Mesenchymal stem cell (in vitro differentiated cells and primary cell): ENCODE measurements at regions not wholly inside any gene's neighbourhood (a gene's known extent, or its start where the extent isn't known, plus 50 kb on each side); places are given as distances from the start of the nearest gene placed in this dataset.

Source experiments
- DNase-seq: peaks from one replicate; pipeline ENCODE4 v3.0.0-alpha.2; 2013
- H2AFZ ChIP-seq: one replicate; pipeline ENCODE4 v1.6.1; 2013; ENCODE audit warnings: low read depth, mild to moderate bottlenecking, control low read depth, inconsistent platforms, low read length, moderate library complexity
- H2AK5ac ChIP-seq: 2 replicates; pipeline ENCODE4 v1.6.1; 2013; ENCODE audit warnings: low read length, moderate library complexity, mild to moderate bottlenecking, inconsistent platforms; ENCODE audit not compliant: severe bottlenecking
- H2BK120ac ChIP-seq: one replicate; pipeline ENCODE4 v1.6.1; 2013; ENCODE audit warnings: low read depth, mild to moderate bottlenecking, inconsistent platforms, low read length, moderate library complexity
- H2BK12ac ChIP-seq, 2 experiments: one replicate each; pipeline ENCODE4 v1.6.1; 2013; ENCODE audit warnings: inconsistent platforms in 2 of 2, low read length in 2 of 2, mild to moderate bottlenecking in 2 of 2, moderate library complexity in 2 of 2, control low read depth in 1 of 2
- H2BK15ac ChIP-seq: one replicate; pipeline ENCODE4 v1.6.1; 2013; ENCODE audit warnings: mild to moderate bottlenecking, low read depth, inconsistent platforms; ENCODE audit not compliant: poor library complexity, severe bottlenecking
- H2BK5ac ChIP-seq: 2 replicates; pipeline ENCODE4 v1.6.1; 2013; ENCODE audit warnings: low read depth, mild to moderate bottlenecking, low read length, control low read depth, inconsistent platforms; ENCODE audit not compliant: poor library complexity, severe bottlenecking
- H3K14ac ChIP-seq, 2 experiments: one replicate each; pipeline ENCODE4 v1.6.1; 2013; ENCODE audit warnings: inconsistent platforms in 2 of 2, low read length in 2 of 2, control low read depth in 1 of 2, mild to moderate bottlenecking in 1 of 2, moderate library complexity in 1 of 2
- H3K18ac ChIP-seq, 2 experiments: one replicate each; pipeline ENCODE4 v1.6.1; 2013; ENCODE audit warnings: inconsistent platforms in 2 of 2, low read length in 2 of 2, control low read depth in 1 of 2, low read depth in 1 of 2, mild to moderate bottlenecking in 1 of 2
- H3K23ac ChIP-seq, 2 experiments: one replicate each; pipeline ENCODE4 v1.6.1; 2013; ENCODE audit warnings: inconsistent platforms in 2 of 2, low read length in 2 of 2, mild to moderate bottlenecking in 2 of 2, moderate library complexity in 2 of 2, control low read depth in 1 of 2
- H3K27ac ChIP-seq: 2 replicates; pipeline ENCODE4 v1.5.1; 2013; ENCODE audit warnings: mild to moderate bottlenecking, moderate library complexity, low read length, control low read depth, inconsistent platforms; ENCODE audit not compliant: poor library complexity, severe bottlenecking
- H3K27me3 ChIP-seq, 2 experiments: 2 replicates each; pipeline versions ENCODE4 v1.6.1 to v1.7.0; 2013; ENCODE audit warnings: low read length in 2 of 2, mild to moderate bottlenecking in 2 of 2, moderate library complexity in 2 of 2, control low read depth in 1 of 2, inconsistent platforms in 1 of 2; ENCODE audit not compliant: control insufficient read depth in 1 of 2, insufficient read depth in 1 of 2
- H3K36me3 ChIP-seq, 2 experiments: 2 replicates each; pipeline versions ENCODE4 v1.6.1 to v1.7.0; 2013; ENCODE audit warnings: low read length in 2 of 2, control low read depth in 1 of 2, inconsistent platforms in 1 of 2, low read depth in 1 of 2, mild to moderate bottlenecking in 1 of 2; ENCODE audit not compliant: insufficient read depth in 2 of 2, control insufficient read depth in 1 of 2
- H3K4ac ChIP-seq, 2 experiments: one replicate each; pipeline ENCODE4 v1.6.1; 2013; ENCODE audit warnings: inconsistent platforms in 2 of 2, low read length in 2 of 2, mild to moderate bottlenecking in 2 of 2, moderate library complexity in 2 of 2, control low read depth in 1 of 2, low read depth in 1 of 2
- H3K4me1 ChIP-seq: 2 replicates; pipeline ENCODE4 v1.6.1; 2013; ENCODE audit warnings: low read depth, low read length, control low read depth; ENCODE audit not compliant: control insufficient read depth, insufficient read depth
- H3K4me2 ChIP-seq: 2 replicates; pipeline ENCODE4 v1.6.1; 2013; ENCODE audit warnings: low read length, mild to moderate bottlenecking, inconsistent platforms; ENCODE audit not compliant: poor library complexity, severe bottlenecking
- H3K4me3 ChIP-seq, 2 experiments: 2 replicates each; pipeline versions ENCODE4 v1.5.1 to v1.7.0; 2013; ENCODE audit warnings: low read length in 2 of 2, mild to moderate bottlenecking in 2 of 2, control low read depth in 1 of 2, low read depth in 1 of 2; ENCODE audit not compliant: insufficient read depth in 1 of 2
- H3K79me1 ChIP-seq: replicated peaks from 2 replicates; pipeline ENCODE4 v1.6.1; 2013; ENCODE audit warnings: mild to moderate bottlenecking, control low read depth, low read length, inconsistent platforms; ENCODE audit not compliant: poor library complexity, severe bottlenecking
- H3K9ac ChIP-seq: 2 replicates; pipeline ENCODE4 v1.7.0; 2013; ENCODE audit warnings: mild to moderate bottlenecking, low read length, moderate library complexity
- H3K9me3 ChIP-seq: 2 replicates; pipeline ENCODE4 v1.7.0; 2013; ENCODE audit warnings: mild to moderate bottlenecking, low read length; ENCODE audit not compliant: control insufficient read depth
- H4K8ac ChIP-seq: one replicate; pipeline ENCODE4 v1.6.1; 2013; ENCODE audit warnings: inconsistent platforms, mild to moderate bottlenecking, low read length, moderate library complexity
- H4K91ac ChIP-seq: one replicate; pipeline ENCODE4 v1.6.1; 2013; ENCODE audit warnings: mild to moderate bottlenecking, low read length, inconsistent platforms
- WGBS: methylation state at CpG from one replicate; pipeline ENCODE4 v1.1.7; 2013; ENCODE audit warnings: mixed read lengths; 5-methylcytosine and 5-hydroxymethylcytosine counted together

DNA sequence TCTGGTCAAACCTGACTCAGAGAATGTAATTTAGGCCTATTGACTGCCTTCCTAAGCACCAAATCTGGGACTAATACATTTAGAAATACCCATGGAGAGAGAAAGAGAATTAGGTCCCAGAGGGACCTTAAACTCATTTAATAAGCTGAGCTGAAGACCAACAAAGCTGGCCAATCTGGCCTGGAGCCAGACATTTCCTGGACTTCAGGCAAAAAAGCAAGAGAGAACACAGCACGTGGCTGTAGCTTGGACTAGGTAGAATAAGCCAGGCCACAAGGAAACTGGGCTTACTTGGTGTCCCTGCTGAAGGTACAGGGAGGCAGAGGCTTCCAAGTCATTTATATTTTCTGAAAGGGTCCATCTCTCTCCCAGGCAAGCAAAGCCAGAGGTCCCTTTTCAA, 88.1 kb downstream of the RTP4 start:
- Histone ChIP-seq H3K23ac (no peak overlapping the region), H4K8ac (no peak overlapping the region), H2BK12ac (no peak overlapping the region), H2BK5ac (no peak overlapping the region), H3K79me1 (no peaks in the 10 kb centered on the region), H3K36me3 (no peaks in the 10 kb centered on the region), H2BK15ac (no peak overlapping the region), H3K4ac (no peak overlapping the region), H3K27me3 (peaks cover 0 to 3% of the 10 kb centered on the region in 2 experiments), H3K18ac (no peak overlapping the region), H3K4me1 (no peaks in the 10 kb centered on the region), H2AK5ac (no peak overlapping the region), H2AFZ (no peak overlapping the region), H3K4me3 (no peak overlapping the region), H2BK120ac (no peak overlapping the region), H4K91ac (no peak overlapping the region), H3K4me2 (no peak overlapping the region), H3K9ac (no peak overlapping the region), H3K27ac (no peak overlapping the region), H3K9me3 (no peaks in the 10 kb centered on the region), H3K14ac (no peak overlapping the region)
- no peak for DNase-seq
- 39% methylated on average over 1 of the region's 1 CpG for WGBS

- no peak for DNase-seq
- H3K4ac ChIP-seq: no peak overlapping the region
- H2AFZ ChIP-seq: no peak overlapping the region
- H2BK15ac ChIP-seq: no peak overlapping the region
- H3K9ac ChIP-seq: no peak overlapping the region
- no peak overlapping the region for H3K23ac ChIP-seq
- no peak overlapping the region for H3K18ac ChIP-seq
- no peak overlapping the region for H3K27ac ChIP-seq
- H3K27me3 ChIP-seq: no peaks in the 10 kb centered on the region
- no peaks in the 10 kb centered on the region for H3K9me3 ChIP-seq
- no peaks in the 10 kb centered on the region for H3K4me1 ChIP-seq
- no peaks in the 10 kb centered on the region for H3K79me1 ChIP-seq
- no peak overlapping the region for H4K8ac ChIP-seq
- no peak overlapping the region for H2BK120ac ChIP-seq
- no peak overlapping the region for H2BK12ac ChIP-seq
- H2BK5ac ChIP-seq: no peak overlapping the region
- H4K91ac ChIP-seq: no peak overlapping the region
- H3K4me2 ChIP-seq: no peak overlapping the region
- H2AK5ac ChIP-seq: no peak overlapping the region
- H3K36me3 ChIP-seq: no peaks in the 10 kb centered on the region
- WGBS: 64% methylated on average over 6 of the region's 6 CpGs
- no peak overlapping the region for H3K14ac ChIP-seq
- H3K4me3 ChIP-seq: no peak overlapping the region
Measured at GRCh38 chr3:187454085-187454815, 86.1 kb downstream of the RTP4 start.

- WGBS: 66% methylated on average over 6 of the region's 7 CpGs
- Histone ChIP-seq H4K8ac (no peak overlapping the region), H3K4me3 (no peak overlapping the region), H2BK12ac (no peak overlapping the region), H3K14ac (no peak overlapping the region), H3K23ac (no peak overlapping the region), H3K27ac (no peak overlapping the region), H3K4ac (no peak overlapping the region), H2AK5ac (no peak overlapping the region), H3K79me1 (no peaks in the 10 kb centered on the region), H3K4me2 (no peak overlapping the region), H3K9ac (no peak overlapping the region), H2BK15ac (no peak overlapping the region), H2BK120ac (no peak overlapping the region), H2BK5ac (no peak overlapping the region), H3K9me3 (no peaks in the 10 kb centered on the region), H3K18ac (no peak overlapping the region), H2AFZ (no peak overlapping the region), H4K91ac (no peak overlapping the region), H3K36me3 (no peaks in the 10 kb centered on the region), H3K4me1 (no peaks in the 10 kb centered on the region), H3K27me3 (no peaks in the 10 kb centered on the region)
- no peak for DNase-seq
Measured at GRCh38 chr3:187450431-187451190, 82.4 kb downstream of the RTP4 start.

- Histone ChIP-seq H3K9me3 (no peaks in the 10 kb centered on the region), H3K4me3 (no peak overlapping the region), H4K8ac (no peak overlapping the region), H2BK15ac (no peak overlapping the region), H3K36me3 (no peaks in the 10 kb centered on the region), H3K18ac (no peak overlapping the region), H2BK120ac (no peak overlapping the region), H3K14ac (no peak overlapping the region), H2AK5ac (no peak overlapping the region), H3K27me3 (no peaks in the 10 kb centered on the region), H3K4ac (no peak overlapping the region), H2BK12ac (no peak overlapping the region), H3K23ac (no peak overlapping the region), H3K9ac (no peak overlapping the region), H3K4me1 (no peaks in the 10 kb centered on the region), H3K79me1 (no peaks in the 10 kb centered on the region), H3K4me2 (no peak overlapping the region), H3K27ac (no peak overlapping the region), H2AFZ (no peak overlapping the region), H2BK5ac (no peak overlapping the region), H4K91ac (no peak overlapping the region)
- DNase-seq: no peak
- WGBS: no CpG with 5 or more reads among the region's 1 CpG
Measured at GRCh38 chr3:187448674-187449073, 80.5 kb downstream of the RTP4 start.
